Mesothelial cell of epicardium (in vitro differentiated cells): ENCODE measurements at regions not wholly inside any gene's neighbourhood (a gene's known extent, or its start where the extent isn't known, plus 50 kb on each side); places are given as distances from the start of the nearest gene placed in this dataset.

ENCODE experiments used
- DNase-seq, 2 experiments: peaks; one replicate each; pipeline ENCODE4 v3.0.0; 2021; ENCODE audit warnings: low spot score in 2 of 2; ENCODE audit not compliant: unreplicated experiment in 2 of 2
- H3K27ac Mint-ChIP-seq: 2 replicates; pipeline ENCODE4 v1.8.0; 2021; ENCODE audit warnings: mixed read lengths
- H3K27me3 Mint-ChIP-seq: 2 replicates; pipeline ENCODE4 v1.8.0; 2021; ENCODE audit warnings: low read depth, mixed read lengths
- H3K36me3 Mint-ChIP-seq: 2 replicates; pipeline ENCODE4 v1.8.0; 2021; ENCODE audit warnings: mixed read lengths
- H3K4me1 Mint-ChIP-seq: 2 replicates; pipeline ENCODE4 v1.8.0; 2021; ENCODE audit warnings: mixed read lengths
- H3K4me3 Mint-ChIP-seq: 2 replicates; pipeline ENCODE4 v1.8.0; 2021; ENCODE audit warnings: mild to moderate bottlenecking, moderate library complexity, mixed read lengths
- H3K9me3 Mint-ChIP-seq: 2 replicates; pipeline ENCODE4 v1.8.0; 2021; ENCODE audit warnings: mixed read lengths
- CTCF ChIP-seq: fragments of 200-600 bp; sonication (generic); IDR thresholded peaks from one replicate; pipeline ENCODE4 v1.5.0; 2021; ENCODE audit warnings: antibody characterized with exemption; ENCODE audit not compliant: unreplicated experiment

GRCh38 chr5:54717870-54718269 is 200.3 kb downstream of the SNX18 start:
- Mint-ChIP-seq H3K9me3 (peaks cover 11% of the 10 kb centered on the region), H3K36me3 (no peaks in the 10 kb centered on the region), H3K27me3 (no peaks in the 10 kb centered on the region), H3K27ac (no peak overlapping the region), H3K4me1 (peaks cover 23% of the 10 kb centered on the region), H3K4me3 (no peak overlapping the region)
- TF ChIP-seq CTCF = no peak
- DNase-seq = no peak

GRCh38 chr5:54717459-54717858 is 199.9 kb downstream of the SNX18 start:
- H3K9me3 Mint-ChIP-seq = peaks cover 12% of the 10 kb centered on the region
- no peak overlapping the region for H3K27ac Mint-ChIP-seq
- no peak for TF ChIP-seq CTCF
- no peaks in the 10 kb centered on the region for H3K36me3 Mint-ChIP-seq
- no peak for DNase-seq
- H3K4me1 Mint-ChIP-seq = peaks cover 21% of the 10 kb centered on the region
- H3K27me3 Mint-ChIP-seq = no peaks in the 10 kb centered on the region
- no peak overlapping the region for H3K4me3 Mint-ChIP-seq

GRCh38 chr5:54713923-54714581 is 196.5 kb downstream of the SNX18 start:
- no peak for DNase-seq
- no peaks in the 10 kb centered on the region for H3K27me3 Mint-ChIP-seq
- H3K9me3 Mint-ChIP-seq = peaks cover 23% of the 10 kb centered on the region
- no peaks in the 10 kb centered on the region for H3K36me3 Mint-ChIP-seq
- H3K4me1 Mint-ChIP-seq = peaks cover 3% of the 10 kb centered on the region
- no peak overlapping the region for H3K27ac Mint-ChIP-seq
- no peak for TF ChIP-seq CTCF
- no peak overlapping the region for H3K4me3 Mint-ChIP-seq

- peaks cover 3% of the 10 kb centered on the region for H3K4me1 Mint-ChIP-seq
- no peak for TF ChIP-seq CTCF
- no peaks in the 10 kb centered on the region for H3K36me3 Mint-ChIP-seq
- no peak overlapping the region for H3K4me3 Mint-ChIP-seq
- H3K9me3 Mint-ChIP-seq = peaks cover 15% of the 10 kb centered on the region
- H3K27ac Mint-ChIP-seq = no peak overlapping the region
- DNase-seq = no peak
- no peaks in the 10 kb centered on the region for H3K27me3 Mint-ChIP-seq
These were observed 191.5 kb downstream of the SNX18 start for GRCh38 chr5:54709096-54709495.

GRCh38 chr5:54707841-54708240 is 190.3 kb downstream of the SNX18 start:
- Mint-ChIP-seq H3K9me3 (peaks cover 12% of the 10 kb centered on the region), H3K27me3 (no peaks in the 10 kb centered on the region), H3K4me1 (no peaks in the 10 kb centered on the region), H3K36me3 (no peaks in the 10 kb centered on the region), H3K27ac (no peak overlapping the region), H3K4me3 (no peak overlapping the region)
- TF ChIP-seq CTCF = no peak
- DNase-seq = no peak
